Head of caudate nucleus (tissue), 42 donors: ENCODE measurements at regions not wholly inside any gene's neighbourhood (a gene's known extent, or its start where the extent isn't known, plus 50 kb on each side); places are given as distances from the start of the nearest gene placed in this dataset.
"Not testable (repeated sequence)": the region's sequence is repeated elsewhere in the genome, so short reads cannot be mapped to it uniquely, and the experiment has no call there.

Source experiments
- DNase-seq, 42 donors: peaks; one replicate each; pipeline versions ENCODE4 v3.0.0 to v3.0.0-alpha.2; 2020 to 2021; ENCODE audit warnings: mixed read lengths in 7 of 42
- intact Hi-C: fragments of 100-400 bp; cut with DNase I; formaldehyde crosslinking; loops from one replicate; pipeline ENCODE4 v1.15.0; 2022

DNA sequence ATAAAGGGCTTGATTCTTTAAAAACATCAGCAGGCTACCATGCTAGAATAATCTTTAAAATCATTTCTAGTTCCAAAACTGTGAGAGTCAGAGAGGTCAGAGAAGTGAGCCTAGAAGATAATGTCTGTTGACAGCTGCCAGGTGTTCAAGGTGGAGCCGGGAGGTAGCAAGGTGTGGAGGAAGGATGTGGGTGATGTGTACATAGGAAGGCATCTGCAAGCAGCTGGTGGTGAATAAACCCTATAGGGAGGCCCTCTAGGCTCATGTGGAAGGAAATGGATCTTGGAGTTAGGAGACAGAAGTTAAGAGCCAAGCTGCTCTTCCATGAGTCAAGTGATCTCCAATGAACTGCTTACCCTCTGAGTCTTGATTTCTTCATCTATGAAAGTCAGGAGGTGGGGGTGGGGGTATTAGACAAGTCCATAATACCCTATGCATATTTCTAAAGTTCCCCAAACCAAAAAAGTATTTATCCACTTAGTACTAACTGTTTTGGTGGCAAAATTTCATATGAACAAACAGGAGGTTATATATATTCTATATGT lies 266.3 kb downstream of the RHOU start:
- intact Hi-C loops = loop anchor here (5.0 to 10.0 kb wide), 3 partner anchors 127 to 267 kb away; partner anchors contain the start of gene RHOU
- DNase-seq = no peak

DNA sequence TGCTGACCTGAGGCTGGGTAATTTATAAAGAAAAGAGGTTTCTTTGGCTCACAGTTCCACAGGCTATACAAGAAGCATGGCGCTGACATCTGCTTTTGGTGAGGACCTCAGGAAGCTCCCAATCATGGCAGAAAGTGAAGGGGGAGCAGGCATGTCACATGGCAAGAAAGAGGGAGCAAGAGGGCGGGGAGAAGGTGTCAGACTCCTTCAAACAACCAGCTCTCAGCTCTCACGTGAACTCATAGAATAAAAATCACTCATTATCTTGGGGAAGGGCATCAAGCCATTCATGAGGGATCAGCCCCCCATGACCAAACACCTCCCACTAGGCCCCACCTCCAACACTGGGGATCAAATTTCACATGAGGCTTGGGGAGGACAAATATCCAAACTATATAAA lies 266.8 kb downstream of the RHOU start:
- DNase-seq = no peak
- intact Hi-C loops = loop anchor here (5.0 to 10.0 kb wide), 3 partner anchors 127 to 267 kb away; partner anchors contain the start of gene RHOU

DNA sequence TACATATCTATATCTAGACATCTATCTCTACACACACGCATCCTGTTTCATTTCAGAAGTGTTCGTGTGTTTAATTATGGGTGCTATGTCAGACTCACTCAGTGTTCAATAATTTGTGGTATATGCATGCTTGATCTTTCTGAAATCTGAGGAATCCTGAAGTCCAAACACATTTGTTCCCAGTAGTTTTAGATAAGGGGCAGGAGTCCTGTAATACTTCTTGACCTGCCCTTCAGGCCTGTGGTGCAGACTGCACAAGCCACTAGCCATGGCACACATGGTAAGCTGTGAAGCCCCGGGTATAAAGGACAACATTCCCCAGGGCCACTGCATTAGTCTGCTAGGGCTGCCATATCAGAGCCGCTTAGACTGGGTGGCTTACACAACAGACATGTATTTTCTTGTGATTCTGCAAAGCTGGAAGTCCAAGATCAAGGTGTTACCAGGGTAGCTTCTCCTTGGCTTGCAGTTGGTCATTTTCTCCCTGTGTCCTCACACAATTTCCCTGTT lies 267.2 kb downstream of the RHOU start:
- intact Hi-C loops = loop anchor here (5.0 to 10.0 kb wide), 3 partner anchors 128 to 268 kb away; partner anchors contain the start of gene RHOU

GRCh38 chr1:229003233-229004031 lies 267.5 kb upstream of the RAB4A start:
- DNase-seq = peak; percentile 81 to 97 (median 93)
- intact Hi-C loops = loop anchor here (5.0 to 10.0 kb wide), 3 partner anchors 129 to 269 kb away; partner anchors contain the start of gene RHOU

More for the DNA sequence above, 267.2 kb downstream of the RHOU start:
- DNase-seq = no peak

DNA sequence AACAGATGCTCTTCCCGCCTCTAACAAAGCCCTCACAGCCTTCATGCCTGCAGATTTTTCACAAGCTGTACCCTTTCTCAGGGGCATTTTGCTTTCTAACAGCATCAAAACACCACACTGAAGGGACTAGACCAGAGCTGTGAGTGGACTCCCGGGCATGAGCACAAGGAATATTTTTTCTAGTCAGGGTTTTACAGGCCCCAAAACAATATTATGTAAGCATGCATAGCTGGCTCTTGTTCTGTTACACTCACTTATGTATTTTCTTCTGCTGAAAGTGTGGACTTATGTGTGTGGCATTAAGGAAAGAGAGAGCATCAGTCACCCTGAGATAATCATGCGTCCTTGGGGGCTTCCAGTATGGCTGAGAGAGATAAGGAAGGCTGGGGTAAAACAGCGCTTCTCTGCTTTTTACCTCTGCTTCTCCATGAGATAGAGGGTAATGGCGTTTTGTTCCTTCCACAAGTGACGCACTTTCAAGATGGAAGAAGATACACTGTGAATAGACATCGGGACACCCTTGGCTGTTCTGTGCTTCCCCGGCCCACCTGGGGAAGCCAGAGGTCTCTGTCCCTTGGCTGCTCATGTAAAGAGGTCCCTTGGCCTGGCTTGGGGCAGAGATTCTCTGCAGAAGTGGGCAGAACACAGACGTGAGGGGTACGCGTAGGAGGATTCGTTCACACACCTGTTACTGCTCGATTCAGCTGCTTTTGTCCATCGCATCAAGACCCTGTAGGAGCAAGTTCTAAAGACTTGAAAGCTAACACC lies 266.7 kb upstream of the RAB4A start:
- DNase-seq = peak in 1 of 42 donors; percentile 26
- intact Hi-C loops = loop anchor here (5.0 to 10.0 kb wide), 3 partner anchors 129 to 269 kb away; partner anchors contain the start of gene RHOU

- intact Hi-C loops = loop anchor here (10.0 kb wide), 2 partner anchors 130 to 270 kb away; partner anchors contain the start of gene RHOU
- DNase-seq = no peak
Observed at GRCh38 chr1:229005097-229005496, 265.8 kb upstream of the RAB4A start.

DNA sequence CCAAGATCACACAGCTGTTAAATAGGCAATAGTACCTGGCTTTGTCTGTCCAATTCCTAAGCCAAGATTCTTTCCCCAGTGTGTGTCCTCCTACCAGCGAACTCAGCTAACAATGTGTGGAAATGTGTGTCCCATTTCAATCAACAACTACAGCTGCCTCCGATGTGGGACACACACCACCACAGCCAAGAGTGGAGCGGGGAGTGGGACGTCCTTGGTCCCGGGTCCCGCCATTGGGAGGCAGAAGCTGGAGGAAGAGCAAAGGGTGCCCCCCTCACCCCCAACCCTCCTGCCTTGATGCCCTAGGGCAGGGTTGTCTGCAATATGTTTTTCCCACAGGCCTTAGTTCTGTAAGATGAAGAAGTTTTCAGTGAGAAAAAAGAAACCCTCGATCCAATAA lies 265.4 kb upstream of the RAB4A start:
- DNase-seq = no peak
- intact Hi-C loops = loop anchor here (10.0 kb wide), 2 partner anchors 131 to 271 kb away; partner anchors contain the start of gene RHOU

DNA sequence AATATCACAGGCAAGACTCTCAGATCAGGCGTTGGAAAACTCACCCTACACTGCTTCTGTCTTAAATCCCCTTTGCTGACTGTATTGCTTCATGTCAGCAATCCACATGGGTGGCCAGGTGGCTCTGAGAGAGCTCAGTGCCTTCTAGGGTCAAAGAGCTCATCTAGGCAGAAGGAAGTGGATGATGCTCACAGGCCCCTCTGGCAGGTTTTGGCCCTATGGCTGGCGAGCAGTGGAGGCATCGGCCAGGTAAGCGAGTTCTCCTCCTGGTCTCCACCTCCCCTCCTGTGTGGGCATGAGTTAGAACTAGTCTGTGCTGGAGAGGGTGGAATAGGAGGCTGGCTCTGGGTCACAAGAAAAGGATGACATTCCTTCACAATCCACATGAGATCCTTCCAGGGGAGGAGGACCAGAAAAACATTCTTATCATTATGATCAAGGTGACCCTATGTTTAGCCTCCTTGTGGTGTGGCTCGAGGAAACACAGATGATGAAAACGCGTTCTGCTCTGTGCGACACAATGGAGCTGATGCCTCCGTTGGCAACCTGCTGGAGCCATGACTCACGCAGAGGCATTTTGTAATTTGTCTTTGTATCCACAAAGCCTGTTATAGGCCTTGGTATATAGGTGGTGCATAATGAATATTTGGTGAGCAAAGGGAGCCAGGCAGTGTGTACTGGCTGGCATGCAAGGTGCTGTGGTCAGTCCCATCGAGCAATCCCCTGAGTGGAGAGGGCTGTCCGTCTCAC lies 264.6 kb upstream of the RAB4A start:
- intact Hi-C loops = loop anchor here (10.0 kb wide), 2 partner anchors 131 to 271 kb away; partner anchors contain the start of gene RHOU
- no peak for DNase-seq

DNA sequence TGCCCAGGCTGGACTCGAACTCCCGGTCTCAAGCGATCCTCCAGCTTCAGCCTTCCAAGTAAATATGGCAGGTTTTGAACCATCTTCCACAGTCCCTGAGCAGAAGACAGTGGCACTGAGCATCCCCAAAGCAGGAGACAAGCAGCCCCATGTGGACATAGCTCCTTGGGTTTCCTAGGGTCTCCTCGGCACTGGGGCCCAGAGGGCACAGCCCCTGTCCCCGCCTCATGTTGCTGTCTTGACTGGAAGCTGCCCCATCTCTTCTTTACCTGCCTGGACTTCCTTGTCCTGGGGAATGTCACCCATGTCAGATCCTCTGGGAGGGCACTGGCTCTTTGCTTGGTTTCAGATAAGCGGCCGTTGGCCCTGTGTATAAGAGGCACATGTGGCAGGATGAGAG lies 263.7 kb upstream of the RAB4A start:
- no peak for DNase-seq

GRCh38 chr1:229007701-229008100 lies 263.2 kb upstream of the RAB4A start:
- intact Hi-C loops = loop anchor here (10.0 kb wide), 2 partner anchors 133 to 273 kb away; partner anchors contain the start of gene RHOU
- DNase-seq = no peak

More for the DNA sequence above, 263.7 kb upstream of the RAB4A start:
- intact Hi-C loops = loop anchor here (10.0 kb wide), 2 partner anchors 132 to 272 kb away; partner anchors contain the start of gene RHOU

GRCh38 chr1:229008347-229008746 lies 262.6 kb upstream of the RAB4A start:
- intact Hi-C loops = loop anchor here (10.0 kb wide), 2 partner anchors 134 to 274 kb away; partner anchors contain the start of gene RHOU
- DNase-seq = not testable (repeated sequence)

GRCh38 chr1:229011022-229011421 lies 259.9 kb upstream of the RAB4A start:
- intact Hi-C loops = no loop called here
- DNase-seq = no peak

- intact Hi-C loops = no loop called here
- no peak for DNase-seq
Observed at GRCh38 chr1:229012823-229013222, 258.1 kb upstream of the RAB4A start.

DNA sequence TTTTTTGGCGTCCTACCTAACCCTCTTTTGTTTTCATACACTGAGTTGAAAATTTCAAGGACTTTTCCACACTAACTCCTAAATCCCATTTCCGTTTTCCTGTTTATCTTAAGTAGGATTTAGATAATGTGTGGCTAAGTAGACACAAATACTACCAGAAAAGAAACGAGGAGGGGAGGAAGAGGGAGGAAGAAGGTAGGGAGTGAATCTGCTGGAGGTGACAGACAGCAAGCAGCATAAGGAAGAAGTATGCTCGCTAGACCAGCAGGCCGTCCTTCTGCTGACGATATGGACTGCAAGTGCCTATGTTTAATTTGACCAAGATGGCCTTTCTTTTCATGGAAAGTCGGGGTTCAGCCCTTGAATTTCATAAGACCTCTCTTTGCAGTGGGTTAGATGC lies 256.9 kb upstream of the RAB4A start:
- intact Hi-C loops = no loop called here

GRCh38 chr1:229015806-229016205 lies 255.1 kb upstream of the RAB4A start:
- intact Hi-C loops = no loop called here
- peak in 18 of 42 donors; percentile 17 to 61 (median 46) for DNase-seq

More for the DNA sequence above, 256.9 kb upstream of the RAB4A start:
- DNase-seq = no peak

- DNase-seq = no peak
- intact Hi-C loops = no loop called here
Observed at GRCh38 chr1:229017091-229017490, 253.8 kb upstream of the RAB4A start.

- DNase-seq = no peak
- intact Hi-C loops = no loop called here
Observed at GRCh38 chr1:229018674-229019295, 252.1 kb upstream of the RAB4A start.
